Stomach smooth muscle (tissue), 2 donors: ENCODE measurements at regions not wholly inside any gene's neighbourhood (a gene's known extent, or its start where the extent isn't known, plus 50 kb on each side); places are given as distances from the start of the nearest gene placed in this dataset.
"Not testable (repeated sequence)": the region's sequence is repeated elsewhere in the genome, so short reads cannot be mapped to it uniquely, and the experiment has no call there.

Experiments used
- H3K27ac ChIP-seq: one replicate; pipeline ENCODE4 v1.7.0; 2013; ENCODE audit warnings: mild to moderate bottlenecking, low read length, inconsistent platforms
- H3K27me3 ChIP-seq, 2 donors: one replicate each; pipeline ENCODE4 v1.7.0; 2013; ENCODE audit warnings: low read length in 2 of 2; ENCODE audit not compliant: insufficient read depth in 2 of 2, control insufficient read depth in 1 of 2
- H3K36me3 ChIP-seq, 2 donors: one replicate each; pipeline ENCODE4 v1.7.0; 2013; ENCODE audit warnings: low read length in 2 of 2; ENCODE audit not compliant: control insufficient read depth in 2 of 2, insufficient read depth in 2 of 2
- H3K4me1 ChIP-seq: one replicate; pipeline ENCODE4 v1.7.0; 2013; ENCODE audit warnings: low read length; ENCODE audit not compliant: control insufficient read depth, insufficient read depth
- H3K4me3 ChIP-seq, 2 donors: one replicate each; pipeline ENCODE4 v1.7.0; 2013; ENCODE audit warnings: low read length in 2 of 2
- H3K9ac ChIP-seq, 2 donors: one replicate each; pipeline ENCODE4 v1.7.0; 2013; ENCODE audit warnings: low read length in 2 of 2, mild to moderate bottlenecking in 1 of 2
- H3K9me3 ChIP-seq, 2 donors: one replicate each; pipeline ENCODE4 v1.7.0; 2013; ENCODE audit warnings: low read length in 2 of 2; ENCODE audit not compliant: control insufficient read depth in 2 of 2
- donor health status: healthy.
- donor health status: Pancreatic carcinoma.

GRCh38 chr15:91412138-91412928 is 312.3 kb downstream of the SV2B start:
- H3K9me3 ChIP-seq: no peaks in the 10 kb centered on the region
- no peaks in the 10 kb centered on the region for H3K4me1 ChIP-seq
- H3K9ac ChIP-seq: no peak overlapping the region
- no peak overlapping the region for H3K27ac ChIP-seq
- H3K4me3 ChIP-seq: no peak overlapping the region
- no peaks in the 10 kb centered on the region for H3K36me3 ChIP-seq
- H3K27me3 ChIP-seq: no peaks in the 10 kb centered on the region

DNA sequence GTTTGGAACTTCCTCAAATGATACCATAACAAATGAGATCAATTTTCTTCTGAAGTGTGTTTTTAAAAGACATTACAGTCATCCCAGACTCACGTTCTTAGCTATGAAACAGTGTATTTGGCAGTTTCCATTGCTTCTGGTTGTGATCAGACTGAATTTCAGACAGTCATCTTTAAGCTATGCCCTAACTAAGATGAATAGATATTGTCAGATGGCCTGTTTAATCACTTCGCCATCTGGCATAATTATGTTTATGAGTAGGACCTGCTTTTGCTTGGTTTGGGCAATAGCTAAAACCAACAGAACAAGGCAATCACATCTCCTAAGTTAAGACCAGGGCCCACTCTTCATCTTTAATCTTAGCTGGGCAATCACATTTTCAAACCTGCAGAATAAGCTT is 313.1 kb downstream of the SV2B start:
- H3K9ac ChIP-seq: no peak overlapping the region
- H3K27me3 ChIP-seq: no peaks in the 10 kb centered on the region
- no peaks in the 10 kb centered on the region for H3K4me1 ChIP-seq
- no peaks in the 10 kb centered on the region for H3K9me3 ChIP-seq
- no peak overlapping the region for H3K27ac ChIP-seq
- no peak overlapping the region for H3K4me3 ChIP-seq
- H3K36me3 ChIP-seq: no peaks in the 10 kb centered on the region

DNA sequence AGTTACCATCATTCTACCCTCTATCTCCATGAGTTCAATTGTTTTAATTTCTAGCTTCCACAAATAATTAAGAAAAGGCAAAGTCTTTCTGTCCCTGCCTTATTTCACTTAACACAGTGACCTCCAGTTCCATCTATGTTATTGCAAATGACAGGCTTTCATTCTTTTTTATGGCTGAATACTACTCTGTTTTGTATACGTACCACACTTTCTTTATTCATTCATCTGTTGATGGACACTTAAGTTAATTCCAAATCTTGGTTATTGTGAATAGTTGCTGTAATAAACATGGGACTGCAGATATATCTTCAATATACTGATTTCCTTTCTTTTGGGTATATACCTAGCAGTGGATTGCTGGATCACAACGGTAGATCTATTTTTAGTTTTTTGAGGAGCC is 314.1 kb downstream of the SV2B start:
- Histone ChIP-seq H3K27me3 (no peaks in the 10 kb centered on the region), H3K4me1 (no peaks in the 10 kb centered on the region), H3K9ac (no peak overlapping the region), H3K9me3 (no peaks in the 10 kb centered on the region), H3K4me3 (no peak overlapping the region), H3K36me3 (no peaks in the 10 kb centered on the region), H3K27ac (no peak overlapping the region)

DNA sequence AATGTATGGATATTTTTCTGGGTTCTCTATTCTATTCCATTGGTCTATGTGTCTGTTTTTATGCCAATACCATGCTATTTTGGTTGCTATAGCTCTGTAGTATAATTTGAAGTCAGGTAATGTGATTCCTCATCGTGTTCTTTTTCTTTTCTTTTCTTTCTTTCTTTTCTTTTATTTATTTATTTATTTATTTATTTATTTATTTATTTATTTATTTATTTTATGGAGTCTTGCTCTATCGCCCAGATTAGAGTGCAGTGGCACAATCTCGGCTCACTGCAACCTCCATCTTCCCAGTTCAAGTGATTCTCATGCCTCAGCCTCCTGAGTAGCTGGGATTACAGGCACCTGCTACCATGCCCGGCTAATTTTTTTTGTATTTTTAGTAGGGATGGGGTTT is 315.2 kb downstream of the SV2B start:
- H3K36me3 ChIP-seq, H3K27me3 ChIP-seq, H3K9ac ChIP-seq, H3K4me1 ChIP-seq, H3K4me3 ChIP-seq, H3K9me3 ChIP-seq, H3K27ac ChIP-seq: not testable (repeated sequence)

DNA sequence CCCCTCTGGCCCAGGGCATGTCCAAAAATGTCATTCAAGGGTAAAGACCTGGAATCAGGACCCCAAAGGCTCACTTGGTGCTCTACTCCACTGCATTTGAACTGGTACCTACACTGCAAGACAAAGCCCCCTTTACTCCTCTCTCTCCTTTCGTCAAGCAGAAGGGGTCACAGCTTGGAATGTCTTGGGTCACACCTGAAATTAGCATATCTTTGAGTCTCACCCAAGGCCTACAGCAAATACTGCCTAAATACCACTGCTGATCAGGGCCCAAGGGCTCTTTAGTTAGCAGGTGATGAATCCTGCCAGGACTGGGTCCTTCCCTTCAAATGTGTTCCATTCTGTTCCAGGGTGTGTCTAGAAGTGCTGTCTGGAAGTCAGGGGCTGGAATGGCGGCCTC is 320.6 kb downstream of the SV2B start:
- no peak overlapping the region for H3K4me3 ChIP-seq
- H3K27me3 ChIP-seq: no peaks in the 10 kb centered on the region
- H3K9ac ChIP-seq: no peak overlapping the region
- H3K27ac ChIP-seq: no peak overlapping the region
- no peaks in the 10 kb centered on the region for H3K36me3 ChIP-seq
- H3K9me3 ChIP-seq: no peaks in the 10 kb centered on the region
- H3K4me1 ChIP-seq: no peaks in the 10 kb centered on the region

DNA sequence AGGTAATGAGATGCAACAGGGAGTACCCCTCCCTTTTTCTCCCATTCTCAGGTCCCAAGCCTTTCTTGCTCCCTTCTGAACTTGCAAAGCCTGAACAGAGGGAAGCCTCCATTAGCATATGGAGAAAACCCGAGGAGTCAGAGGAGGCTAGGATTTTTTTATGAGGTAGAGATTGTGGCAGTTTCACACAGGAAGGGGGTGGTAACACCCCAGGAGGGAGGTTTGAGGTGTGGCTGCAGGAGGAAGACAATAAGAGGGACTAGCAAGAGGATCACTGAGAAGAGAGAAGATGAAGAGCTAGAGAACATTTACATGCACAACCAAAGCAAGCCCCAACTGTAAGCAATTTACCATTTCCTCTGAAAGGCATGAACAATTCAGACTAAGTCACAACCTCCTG is 322.7 kb downstream of the SV2B start:
- Histone ChIP-seq H3K27me3 (no peaks in the 10 kb centered on the region), H3K36me3 (no peaks in the 10 kb centered on the region), H3K9me3 (no peaks in the 10 kb centered on the region), H3K27ac (no peak overlapping the region), H3K9ac (no peak overlapping the region), H3K4me3 (no peak overlapping the region), H3K4me1 (no peaks in the 10 kb centered on the region)

DNA sequence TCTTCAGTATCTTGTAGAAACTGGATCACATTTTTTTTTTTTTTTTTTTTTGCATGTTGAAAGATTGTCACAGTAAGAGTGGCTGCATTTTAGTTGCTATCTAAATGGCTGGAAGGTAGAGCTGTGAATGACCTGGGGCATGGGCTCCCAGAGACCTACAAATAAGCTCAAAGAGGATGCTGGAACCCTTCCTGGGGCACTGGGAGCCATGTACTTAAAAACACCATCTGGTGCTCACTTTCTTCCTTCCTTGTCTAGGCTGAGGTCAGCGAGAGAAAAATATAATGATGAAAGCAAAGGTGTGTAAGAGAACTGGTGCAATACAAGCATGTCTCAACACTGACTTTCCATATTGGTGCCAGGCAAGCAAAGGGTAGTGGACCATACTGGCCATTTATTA is 323.9 kb downstream of the SV2B start:
- Histone ChIP-seq H3K27ac (no peak overlapping the region), H3K36me3 (no peaks in the 10 kb centered on the region)

DNA sequence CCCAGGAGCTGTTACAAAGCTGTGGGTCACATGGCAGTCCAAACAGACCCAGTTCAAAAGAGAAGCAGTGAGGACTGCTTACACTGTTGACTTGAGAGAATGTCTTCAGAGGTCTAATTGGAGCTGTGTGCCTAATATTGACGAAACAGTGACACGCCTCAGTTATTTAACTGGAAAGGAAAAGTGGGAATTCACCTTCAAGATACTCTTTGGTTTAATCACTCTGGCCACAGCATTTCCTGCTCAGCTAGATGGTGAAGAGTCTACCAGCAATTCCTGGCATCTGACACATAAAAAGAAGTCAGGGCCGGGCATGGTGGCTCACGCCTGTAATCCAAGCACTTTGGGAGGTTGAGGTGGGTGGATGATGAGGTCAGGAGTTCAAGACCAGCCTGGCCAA is 326.4 kb downstream of the SV2B start:
- Histone ChIP-seq H3K4me1 (no peaks in the 10 kb centered on the region), H3K27ac (no peak overlapping the region), H3K9ac (no peak overlapping the region), H3K9me3 (no peaks in the 10 kb centered on the region), H3K27me3 (no peaks in the 10 kb centered on the region), H3K4me3 (no peak overlapping the region), H3K36me3 (no peaks in the 10 kb centered on the region)

More for the DNA sequence above, 323.9 kb downstream of the SV2B start:
- Histone ChIP-seq H3K4me1 (no peaks in the 10 kb centered on the region), H3K9ac (no peak overlapping the region), H3K27me3 (no peaks in the 10 kb centered on the region), H3K4me3 (no peak overlapping the region), H3K9me3 (no peaks in the 10 kb centered on the region)

DNA sequence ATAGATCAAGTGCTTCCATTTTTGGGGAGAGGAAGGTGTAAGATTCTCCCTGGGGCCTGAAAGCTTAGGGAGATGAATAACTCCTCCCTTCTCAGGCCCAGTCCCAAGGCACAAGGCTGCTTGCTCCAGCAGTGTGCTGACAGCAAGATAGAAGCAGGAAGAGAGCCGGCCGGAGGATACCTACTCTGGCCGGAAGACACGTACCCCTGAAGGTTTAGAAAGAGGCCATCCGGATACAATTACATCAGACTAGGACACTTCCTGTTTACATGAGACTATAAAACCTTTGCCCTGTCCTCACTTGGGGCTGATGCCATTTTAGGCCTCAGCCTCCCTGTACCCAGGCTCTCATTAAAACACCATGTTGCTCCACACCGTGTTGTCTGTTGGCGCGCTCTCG is 329.9 kb downstream of the SV2B start:
- H3K27me3 ChIP-seq: no peaks in the 10 kb centered on the region
- H3K9me3 ChIP-seq: no peaks in the 10 kb centered on the region
- H3K9ac ChIP-seq: no peak overlapping the region
- H3K4me1 ChIP-seq: no peaks in the 10 kb centered on the region
- no peaks in the 10 kb centered on the region for H3K36me3 ChIP-seq
- no peak overlapping the region for H3K4me3 ChIP-seq
- H3K27ac ChIP-seq: no peak overlapping the region

- Histone ChIP-seq H3K4me3 (no peak overlapping the region), H3K4me1 (no peaks in the 10 kb centered on the region), H3K27me3 (no peaks in the 10 kb centered on the region), H3K36me3 (no peaks in the 10 kb centered on the region), H3K9me3 (no peaks in the 10 kb centered on the region), H3K27ac (no peak overlapping the region), H3K9ac (no peak overlapping the region)
Measured at GRCh38 chr15:91431041-91431715, 331.1 kb downstream of the SV2B start.

GRCh38 chr15:91435113-91435512 is 335.1 kb downstream of the SV2B start:
- H3K9me3 ChIP-seq: no peaks in the 10 kb centered on the region
- H3K27me3 ChIP-seq: no peaks in the 10 kb centered on the region
- no peak overlapping the region for H3K27ac ChIP-seq
- H3K4me1 ChIP-seq: no peaks in the 10 kb centered on the region
- no peak overlapping the region for H3K4me3 ChIP-seq
- no peaks in the 10 kb centered on the region for H3K36me3 ChIP-seq
- H3K9ac ChIP-seq: no peak overlapping the region
